DMS153 treated with DMSO at 0.1 percent for 48 hours (cell line): ENCODE measurements at regions not wholly inside any gene's neighbourhood (a gene's known extent, or its start where the extent isn't known, plus 50 kb on each side); places are given as distances from the start of the nearest gene placed in this dataset.
"Not testable (repeated sequence)": the region's sequence is repeated elsewhere in the genome, so short reads cannot be mapped to it uniquely, and the experiment has no call there.

Experiments used
- DNase-seq: peaks from one replicate; lab custom pipeline; 2025; ENCODE audit not compliant: unreplicated experiment; lab: John Stamatoyannopoulos, UW

- no peak for DNase-seq
Observed at GRCh38 chr22:48782811-48783511, 1044.7 kb downstream of the BRD1 start.

- DNase-seq = no peak
Observed at GRCh38 chr22:48782326-48782725, 1045.3 kb downstream of the BRD1 start.

GRCh38 chr22:48781868-48782267 lies 1045.8 kb downstream of the BRD1 start:
- DNase-seq = no peak

GRCh38 chr22:48781391-48781790 lies 1046.3 kb downstream of the BRD1 start:
- no peak for DNase-seq

- no peak for DNase-seq
Observed at GRCh38 chr22:48780597-48781277, 1046.9 kb downstream of the BRD1 start.

- DNase-seq = no peak
Observed at GRCh38 chr22:48779661-48780596, 1047.7 kb downstream of the BRD1 start.

- DNase-seq = no peak
Observed at GRCh38 chr22:48779211-48779643, 1048.4 kb downstream of the BRD1 start.

- DNase-seq = no peak
Observed at GRCh38 chr22:48778308-48779195, 1049.1 kb downstream of the BRD1 start.

GRCh38 chr22:48772286-48772907 lies 1055.3 kb downstream of the BRD1 start:
- no peak for DNase-seq

- no peak for DNase-seq
Observed at GRCh38 chr22:48765595-48765994, 1062.1 kb downstream of the BRD1 start.

GRCh38 chr22:48761546-48761945 lies 1066.1 kb downstream of the BRD1 start:
- no peak for DNase-seq

GRCh38 chr22:48760481-48761390 lies 1066.9 kb downstream of the BRD1 start:
- no peak for DNase-seq

- DNase-seq = no peak
Observed at GRCh38 chr22:48758881-48759875, 1068.5 kb downstream of the BRD1 start.

GRCh38 chr22:48757985-48758561 lies 1069.6 kb downstream of the BRD1 start:
- peak; percentile 27 for DNase-seq

- no peak for DNase-seq
Observed at GRCh38 chr22:48757581-48757980, 1070.1 kb downstream of the BRD1 start.

- not testable (repeated sequence) for DNase-seq
Observed at GRCh38 chr22:48757135-48757534, 1070.5 kb downstream of the BRD1 start.
